GM21528 (cell line): ENCODE measurements at regions not wholly inside any gene's neighbourhood (a gene's known extent, or its start where the extent isn't known, plus 50 kb on each side); places are given as distances from the start of the nearest gene placed in this dataset.
"Not testable (repeated sequence)": the region's sequence is repeated elsewhere in the genome, so short reads cannot be mapped to it uniquely, and the experiment has no call there.

Experiments used
- ATAC-seq: cut with Tn5 transposase; IDR thresholded peaks from one replicate; pipeline ENCODE4 v1.9.1; 2021; ENCODE audit warnings: mild to moderate bottlenecking, moderate library complexity; ENCODE audit not compliant: unreplicated experiment, low FRiP score

- no peak for ATAC-seq
Observed at GRCh38 chr21:23886828-23887724, 1720.2 kb downstream of the MRPL39 start.

GRCh38 chr21:23881783-23882182 is 1725.5 kb downstream of the MRPL39 start:
- ATAC-seq, result no peak

- no peak for ATAC-seq
Observed at GRCh38 chr21:23876925-23877558, 1730.2 kb downstream of the MRPL39 start.

GRCh38 chr21:23874271-23874670 is 1733.0 kb downstream of the MRPL39 start:
- no peak for ATAC-seq

GRCh38 chr21:23861911-23862504 is 1745.3 kb downstream of the MRPL39 start:
- ATAC-seq, result no peak

- no peak for ATAC-seq
Observed at GRCh38 chr21:23858878-23859277, 1748.4 kb downstream of the MRPL39 start.

- ATAC-seq, result no peak
Observed at GRCh38 chr21:23853796-23854379, 1753.4 kb downstream of the MRPL39 start.

- ATAC-seq, result no peak
Observed at GRCh38 chr21:23837564-23837963, 1769.7 kb downstream of the MRPL39 start.

- no peak for ATAC-seq
Observed at GRCh38 chr21:23822760-23823159, 1784.5 kb downstream of the MRPL39 start.

GRCh38 chr21:23817337-23817736 is 1789.9 kb downstream of the MRPL39 start:
- ATAC-seq, result no peak

GRCh38 chr21:23812485-23812884 is 1794.8 kb downstream of the MRPL39 start:
- ATAC-seq, result no peak

- no peak for ATAC-seq
Observed at GRCh38 chr21:23811805-23812204, 1795.5 kb downstream of the MRPL39 start.

- ATAC-seq, result no peak
Observed at GRCh38 chr21:23809573-23809972, 1797.7 kb downstream of the MRPL39 start.

- not testable (repeated sequence) for ATAC-seq
Observed at GRCh38 chr21:23806966-23807548, 1800.2 kb downstream of the MRPL39 start.

GRCh38 chr21:23804866-23805265 is 1802.4 kb downstream of the MRPL39 start:
- no peak for ATAC-seq

GRCh38 chr21:23801292-23801691 is 1806.0 kb downstream of the MRPL39 start:
- no peak for ATAC-seq

- ATAC-seq, result no peak
Observed at GRCh38 chr21:23799376-23799775, 1807.9 kb downstream of the MRPL39 start.

- ATAC-seq, result no peak
Observed at GRCh38 chr21:23792300-23792699, 1815.0 kb downstream of the MRPL39 start.

- ATAC-seq, result no peak
Observed at GRCh38 chr21:23789864-23790263, 1817.4 kb downstream of the MRPL39 start.

GRCh38 chr21:23780326-23780725 is 1827.0 kb downstream of the MRPL39 start:
- ATAC-seq, result no peak

GRCh38 chr21:23743821-23744220 is 1863.5 kb downstream of the MRPL39 start:
- ATAC-seq, result no peak
